Activated B cell treated with CpG ODN at 0.5 μM for 24 hours (primary cell): ENCODE measurements at regions not wholly inside any gene's neighbourhood (a gene's known extent, or its start where the extent isn't known, plus 50 kb on each side); places are given as distances from the start of the nearest gene placed in this dataset.

ENCODE experiments used
- ATAC-seq: fragments of 200-7000 bp; cut with Tn5 transposase; one replicate; pipeline ENCODE4 v1.10.0; 2021; ENCODE audit warnings: low read depth, mild to moderate bottlenecking, moderate library complexity
- CTCF ChIA-PET: fragments of 350-600 bp; sonication (Branson Sonifier 250); formaldehyde crosslinking; loops from one replicate; lab custom pipeline; 2021; ENCODE audit warnings: antibody characterized with exemption; lab: Charles Lee
- POLR2A ChIA-PET: fragments of 350-600 bp; sonication (Branson Sonifier 250); formaldehyde crosslinking; loops from one replicate; lab custom pipeline; 2021; ENCODE audit warnings: antibody characterized with exemption; lab: Charles Lee
- DNase-seq: peaks from one replicate; pipeline ENCODE4 v3.0.0; 2022
- H3K27ac Mint-ChIP-seq: one replicate; pipeline ENCODE4 v1.8.0; 2020; ENCODE audit warnings: mixed read lengths
- H3K27me3 Mint-ChIP-seq: one replicate; pipeline ENCODE4 v1.8.0; 2021; ENCODE audit warnings: mixed read lengths
- H3K36me3 Mint-ChIP-seq: one replicate; pipeline ENCODE4 v1.8.0; 2021; ENCODE audit warnings: low read depth, mixed read lengths
- H3K4me1 Mint-ChIP-seq: one replicate; pipeline ENCODE4 v1.8.0; 2021; ENCODE audit warnings: mixed read lengths
- H3K4me3 Mint-ChIP-seq: one replicate; pipeline ENCODE4 v1.8.0; 2020; ENCODE audit warnings: mild to moderate bottlenecking, mixed read lengths
- H3K9me3 Mint-ChIP-seq: one replicate; pipeline ENCODE4 v1.8.0; 2020; ENCODE audit warnings: mixed read lengths
- CTCF ChIP-seq: fragments of 200-600 bp; IDR thresholded peaks from one replicate; pipeline ENCODE4 v1.8.0; 2022; ENCODE audit warnings: antibody characterized with exemption, mild to moderate bottlenecking
- intact Hi-C: fragments of 100-400 bp; cut with micrococcal nuclease; formaldehyde crosslinking; loops from one replicate; pipeline ENCODE4 v1.15.1; 2024

GRCh38 chr5:24353016-24353415 lies 291.8 kb downstream of the CDH10 start:
- ChIA-PET POLR2A (no interaction called here), CTCF (no interaction called here)
- Mint-ChIP-seq H3K27ac (no peak overlapping the region), H3K4me3 (no peak overlapping the region), H3K27me3 (no peaks in the 10 kb centered on the region), H3K36me3 (no peaks in the 10 kb centered on the region), H3K4me1 (no peaks in the 10 kb centered on the region), H3K9me3 (peaks cover 15% of the 10 kb centered on the region)
- ATAC-seq (no peak), DNase-seq (no peak)
- intact Hi-C loops, result no loop called here
- TF ChIP-seq CTCF, result no peak

GRCh38 chr5:24353611-24354010 lies 291.2 kb downstream of the CDH10 start:
- intact Hi-C loops, result no loop called here
- Mint-ChIP-seq H3K4me3 (no peak overlapping the region), H3K36me3 (no peaks in the 10 kb centered on the region), H3K27me3 (no peaks in the 10 kb centered on the region), H3K27ac (no peak overlapping the region), H3K4me1 (no peaks in the 10 kb centered on the region), H3K9me3 (peaks cover 15% of the 10 kb centered on the region)
- ATAC-seq (no peak), DNase-seq (no peak)
- ChIA-PET CTCF (no interaction called here), POLR2A (no interaction called here)
- no peak for TF ChIP-seq CTCF

- no peak for TF ChIP-seq CTCF
These were observed 280.8 kb downstream of the CDH10 start for GRCh38 chr5:24363789-24364481.

GRCh38 chr5:24364711-24365110 lies 280.1 kb downstream of the CDH10 start:
- DNase-seq, result no peak
- no peaks in the 10 kb centered on the region for H3K27me3 Mint-ChIP-seq
- ATAC-seq, result no peak
- H3K4me1 Mint-ChIP-seq, result no peaks in the 10 kb centered on the region
- ChIA-PET CTCF (no interaction called here), POLR2A (no interaction called here)
- no peak overlapping the region for H3K27ac Mint-ChIP-seq
- H3K36me3 Mint-ChIP-seq, result no peaks in the 10 kb centered on the region
- TF ChIP-seq CTCF, result no peak
- no peak overlapping the region for H3K4me3 Mint-ChIP-seq
- peaks cover 7% of the 10 kb centered on the region for H3K9me3 Mint-ChIP-seq
- intact Hi-C loops, result no loop called here

More at GRCh38 chr5:24363789-24364481, 280.8 kb downstream of the CDH10 start:
- Mint-ChIP-seq H3K27ac (no peak overlapping the region), H3K36me3 (no peaks in the 10 kb centered on the region), H3K27me3 (no peaks in the 10 kb centered on the region), H3K4me3 (no peak overlapping the region), H3K4me1 (no peaks in the 10 kb centered on the region), H3K9me3 (peaks cover 7% of the 10 kb centered on the region)
- intact Hi-C loops, result no loop called here
- ATAC-seq (no peak), DNase-seq (no peak)
- ChIA-PET POLR2A (no interaction called here), CTCF (no interaction called here)

GRCh38 chr5:24365406-24365805 lies 279.4 kb downstream of the CDH10 start:
- POLR2A ChIA-PET, result no interaction called here
- no peak for DNase-seq
- Mint-ChIP-seq H3K9me3 (peaks cover 7% of the 10 kb centered on the region), H3K27ac (no peak overlapping the region), H3K4me3 (no peak overlapping the region), H3K4me1 (no peaks in the 10 kb centered on the region), H3K36me3 (no peaks in the 10 kb centered on the region), H3K27me3 (no peaks in the 10 kb centered on the region)
- ATAC-seq, result no peak
- no peak for TF ChIP-seq CTCF
- CTCF ChIA-PET, result no interaction called here
- intact Hi-C loops, result no loop called here
